GM23248 (cell line): ENCODE measurements at regions not wholly inside any gene's neighbourhood (a gene's known extent, or its start where the extent isn't known, plus 50 kb on each side); places are given as distances from the start of the nearest gene placed in this dataset.

Experiments used
- DNase-seq: peaks from one replicate; pipeline ENCODE4 v3.0.0-alpha.2; 2015
- H2AFZ ChIP-seq: fragments of 200-600 bp; sonication (generic); 2 replicates; pipeline ENCODE4 v1.6.1; 2016; ENCODE audit warnings: antibody characterized with exemption
- H3F3A ChIP-seq: fragments of 200-600 bp; sonication (generic); 2 replicates; pipeline ENCODE4 v1.6.1; 2016; ENCODE audit warnings: mild to moderate bottlenecking, antibody characterized with exemption, mixed run types; ENCODE audit not compliant: insufficient read depth
- H3K27ac ChIP-seq: fragments of 200-600 bp; sonication (generic); 2 replicates; pipeline ENCODE4 v1.5.1; 2016; ENCODE audit warnings: mild to moderate bottlenecking
- H3K27me3 ChIP-seq: fragments of 200-600 bp; sonication (generic); replicated peaks from 2 replicates; pipeline ENCODE4 v1.6.1; 2016; ENCODE audit warnings: mild to moderate bottlenecking; ENCODE audit not compliant: insufficient read depth
- H3K36me3 ChIP-seq: fragments of 200-600 bp; sonication (generic); 2 replicates; pipeline ENCODE4 v1.6.1; 2016; ENCODE audit warnings: low read depth, mild to moderate bottlenecking
- H3K4me1 ChIP-seq: fragments of 200-600 bp; sonication (generic); 2 replicates; pipeline ENCODE4 v1.6.1; 2016; ENCODE audit warnings: mild to moderate bottlenecking; ENCODE audit not compliant: insufficient read depth
- H3K4me2 ChIP-seq: fragments of 200-600 bp; sonication (generic); one replicate; pipeline ENCODE4 v1.6.1; 2016; ENCODE audit warnings: mild to moderate bottlenecking; ENCODE audit not compliant: unreplicated experiment
- H3K4me3 ChIP-seq: fragments of 200-600 bp; sonication (generic); 2 replicates; pipeline ENCODE4 v1.5.1; 2016; ENCODE audit warnings: mild to moderate bottlenecking
- H3K79me2 ChIP-seq: fragments of 200-600 bp; sonication (generic); 2 replicates; pipeline ENCODE4 v1.6.1; 2016; ENCODE audit warnings: mild to moderate bottlenecking; ENCODE audit not compliant: insufficient read depth
- H3K9ac ChIP-seq: fragments of 200-600 bp; sonication (generic); 2 replicates; pipeline ENCODE4 v1.6.1; 2016; ENCODE audit warnings: mild to moderate bottlenecking
- H3K9me2 ChIP-seq: fragments of 200-600 bp; sonication (generic); 2 replicates; pipeline ENCODE4 v1.6.1; 2016; ENCODE audit warnings: mixed run types, mild to moderate bottlenecking, moderate library complexity; ENCODE audit not compliant: insufficient read depth
- H3K9me3 ChIP-seq: fragments of 200-600 bp; sonication (generic); one replicate; pipeline ENCODE4 v1.6.1; 2017; ENCODE audit warnings: low read depth
- H4K20me1 ChIP-seq: fragments of 200-600 bp; sonication (generic); 2 replicates; pipeline ENCODE4 v1.6.0; 2016; ENCODE audit not compliant: insufficient read depth
- EZH2 ChIP-seq: fragments of 200-600 bp; sonication (generic); IDR thresholded peaks from 2 replicates; pipeline ENCODE4 v1.6.1; 2018; ENCODE audit warnings: antibody characterized with exemption, mild to moderate bottlenecking; ENCODE audit not compliant: insufficient read depth, poor library complexity, severe bottlenecking
- EZH2phosphoT487 ChIP-seq: fragments of 200-600 bp; sonication (generic); IDR thresholded peaks from 2 replicates; pipeline ENCODE4 v1.6.1; 2018; ENCODE audit warnings: antibody characterized with exemption, moderate library complexity, mild to moderate bottlenecking, low read depth; ENCODE audit not compliant: insufficient read depth
- WGBS, 2 experiments: methylation state at CpG; one replicate each; pipeline ENCODE4 v1.1.6; 2015 to 2017; ENCODE audit warnings: low lambda C conversion rate in 2 of 2, low coverage in 1 of 2; ENCODE audit errors: missing lambda C conversion rate in 2 of 2; 5-methylcytosine and 5-hydroxymethylcytosine counted together
- in situ Hi-C: fragments of 300-500 bp; cut with MboI; formaldehyde crosslinking; loops from 2 replicates; pipeline ENCODE4 v1.15.0; 2020

DNA sequence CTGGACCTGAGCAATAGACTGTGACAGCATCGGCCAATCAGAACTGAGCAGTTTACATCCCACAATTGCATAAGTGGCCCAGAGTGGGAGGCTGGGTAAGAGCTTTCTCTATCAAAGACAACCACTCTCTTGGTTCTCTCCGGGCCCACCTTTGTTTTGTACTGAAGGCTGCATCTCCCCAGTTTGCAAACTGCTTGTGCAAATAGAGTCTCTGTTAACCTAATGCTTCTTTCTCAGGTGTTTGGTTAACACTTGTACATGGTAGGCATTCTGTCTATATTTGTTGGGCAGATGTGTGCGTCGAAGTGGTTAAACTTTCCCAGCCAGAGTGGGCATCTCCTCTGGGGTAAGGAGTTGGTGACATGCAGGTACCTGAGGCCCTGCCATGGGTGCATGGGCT lies 177.1 kb downstream of the CDH26 start:
- H3F3A ChIP-seq, result no peaks in the 10 kb centered on the region
- 69 to 70% methylated on average over 4 of the region's 4 CpGs for WGBS, 2 experiments
- H3K36me3 ChIP-seq, result no peaks in the 10 kb centered on the region
- H3K79me2 ChIP-seq, result no peaks in the 10 kb centered on the region
- no peaks in the 10 kb centered on the region for H3K9me2 ChIP-seq
- no peaks in the 10 kb centered on the region for H4K20me1 ChIP-seq
- H3K27me3 ChIP-seq, result no peaks in the 10 kb centered on the region; the same call in none of the 2 replicates
- in situ Hi-C loops, result no loop called here
- H3K4me1 ChIP-seq, result no peaks in the 10 kb centered on the region
- H3K9ac ChIP-seq, result no peak overlapping the region
- no peak overlapping the region for H3K4me3 ChIP-seq
- TF ChIP-seq EZH2phosphoT487 (no peak), EZH2 (no peak)
- no peaks in the 10 kb centered on the region for H3K9me3 ChIP-seq
- no peak overlapping the region for H2AFZ ChIP-seq
- no peak overlapping the region for H3K27ac ChIP-seq
- H3K4me2 ChIP-seq, result no peak overlapping the region
- DNase-seq, result no peak

- H3K4me2 ChIP-seq, result no peak overlapping the region
- no peak for TF ChIP-seq EZH2phosphoT487
- TF ChIP-seq EZH2, result no peak
- H3K79me2 ChIP-seq, result no peaks in the 10 kb centered on the region
- no peak overlapping the region for H3K27ac ChIP-seq
- H2AFZ ChIP-seq, result no peak overlapping the region
- no peaks in the 10 kb centered on the region for H4K20me1 ChIP-seq
- H3K36me3 ChIP-seq, result no peaks in the 10 kb centered on the region
- H3K9ac ChIP-seq, result no peak overlapping the region
- no peaks in the 10 kb centered on the region; the same call in 1 of the 2 replicates for H3K27me3 ChIP-seq
- H3K4me3 ChIP-seq, result no peak overlapping the region
- H3K9me2 ChIP-seq, result no peaks in the 10 kb centered on the region
- in situ Hi-C loops, result no loop called here
- H3K4me1 ChIP-seq, result no peaks in the 10 kb centered on the region
- WGBS, 2 experiments, result 53 to 56% methylated on average over 7 of the region's 7 CpGs
- H3F3A ChIP-seq, result no peaks in the 10 kb centered on the region
- DNase-seq, result no peak
- H3K9me3 ChIP-seq, result no peaks in the 10 kb centered on the region
Measured at GRCh38 chr20:60136645-60137401, 178.6 kb downstream of the CDH26 start.

DNA sequence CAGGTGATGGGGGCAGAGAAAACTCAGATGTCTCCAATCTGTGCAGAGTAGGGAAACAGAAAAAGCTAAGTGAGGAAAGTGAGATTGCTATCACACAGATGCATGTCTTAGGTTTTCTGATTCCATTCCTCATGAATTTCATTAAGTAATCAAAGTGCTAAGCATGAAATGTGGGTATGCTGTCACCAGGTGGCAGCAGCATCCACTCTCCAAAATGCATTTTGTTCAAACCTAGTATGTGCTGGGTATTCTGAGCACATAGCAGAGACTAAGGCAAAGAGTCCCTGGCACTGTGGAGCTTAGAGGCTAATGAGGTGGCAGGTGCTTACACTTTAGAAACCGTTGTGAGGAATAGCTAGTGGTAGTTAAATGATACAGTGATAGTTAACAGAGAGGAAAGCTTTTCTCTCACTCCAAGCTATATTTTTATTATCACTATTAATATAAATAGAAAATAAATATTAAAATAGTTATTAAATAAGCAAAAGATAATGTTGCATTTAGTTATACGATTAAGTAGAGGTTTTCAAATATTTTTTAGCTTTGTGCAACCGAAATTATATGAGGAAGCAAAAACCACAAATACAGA lies 179.5 kb downstream of the CDH26 start:
- Histone ChIP-seq H3K27me3 (no peaks in the 10 kb centered on the region; the same call in 1 of the 2 replicates), H3K79me2 (no peaks in the 10 kb centered on the region), H2AFZ (peak overlapping the region; percentile 96), H3K4me3 (peak overlapping the region; percentile 81), H3K27ac (no peak overlapping the region), H3F3A (no peaks in the 10 kb centered on the region), H3K9me2 (no peaks in the 10 kb centered on the region), H3K9ac (peak overlapping the region; percentile 70), H4K20me1 (no peaks in the 10 kb centered on the region), H3K4me2 (peak overlapping the region; percentile 62), H3K9me3 (no peaks in the 10 kb centered on the region), H3K36me3 (no peaks in the 10 kb centered on the region), H3K4me1 (no peaks in the 10 kb centered on the region)
- in situ Hi-C loops, result no loop called here
- DNase-seq, result peak; percentile 48
- WGBS, 2 experiments, result 9 to 13% methylated on average over 3 of the region's 3 CpGs
- no peak for TF ChIP-seq EZH2phosphoT487
- TF ChIP-seq EZH2, result no peak

- Histone ChIP-seq H3K36me3 (no peaks in the 10 kb centered on the region), H3K4me1 (no peaks in the 10 kb centered on the region), H3K4me3 (peak overlapping the region; percentile 81), H3K79me2 (no peaks in the 10 kb centered on the region), H3K27me3 (no peaks in the 10 kb centered on the region; the same call in 1 of the 2 replicates), H3K27ac (no peak overlapping the region), H3K9me2 (no peaks in the 10 kb centered on the region), H4K20me1 (no peaks in the 10 kb centered on the region), H3K4me2 (peak overlapping the region; percentile 62), H3K9me3 (no peaks in the 10 kb centered on the region), H2AFZ (peak overlapping the region; percentile 96), H3F3A (no peaks in the 10 kb centered on the region), H3K9ac (peak overlapping the region; percentile 70)
- in situ Hi-C loops, result no loop called here
- TF ChIP-seq EZH2phosphoT487 (no peak), EZH2 (no peak)
- DNase-seq, result peak; percentile 72
- 44% methylated on average over 39 of the region's 39 CpGs for WGBS, 2 experiments
Measured at GRCh38 chr20:60138256-60139220, 180.3 kb downstream of the CDH26 start.
